K562 (cell line): ENCODE measurements at regions not wholly inside any gene's neighbourhood (a gene's known extent, or its start where the extent isn't known, plus 50 kb on each side); places are given as distances from the start of the nearest gene placed in this dataset.

Source experiments
- ATAC-seq: fragments of 200-7000 bp; cut with Tn5 transposase; 3 replicates; pipeline ENCODE4 v1.9.1; 2020; ENCODE audit warnings: moderate library complexity
- BruUV-seq: library from RNA; stranded (reverse); fragments of 400-500 nt; replicated peaks from 2 replicates; lab custom pipeline; 2021; lab: Mats Ljungman, UMichigan
- CTCF ChIA-PET: fragments of 300-600 bp; formaldehyde crosslinking; extraction: SDS; loops from one replicate; lab custom pipeline; 2021; ENCODE audit warnings: low intra/inter-chr PET ratio; lab: Yijun Ruan, JAX
- POLR2A ChIA-PET: fragments of 300-600, 350-650 bp; sonication (Branson Sonifier 250); formaldehyde crosslinking; extraction: SDS; loops from one replicate; lab custom pipeline; 2021; ENCODE audit warnings: antibody characterized with exemption, inconsistent platforms; lab: Yijun Ruan, JAX
- DNase-seq, 4 experiments: peaks; one replicate each; pipeline versions ENCODE4 v3.0.0 to v3.0.0-alpha.2; 2011 to 2018; ENCODE audit warnings: low spot score in 3 of 4, mixed read lengths in 3 of 4; ENCODE audit errors: extremely low read depth in 1 of 4
- FAIRE-seq: peaks from 2 replicates; lab custom pipeline; 2011; peaks lifted over from hg19 to GRCh38; lab: Jason Lieb, UNC
- H2AFZ ChIP-seq: 2 replicates; pipeline ENCODE4 v1.6.0; 2011; ENCODE audit warnings: low read depth, low read length, control low read depth, inconsistent platforms
- H3K27ac ChIP-seq: fragments of 200-600 bp; 3 replicates; pipeline ENCODE4 v1.8.0; 2011; ENCODE audit warnings: low read depth, mild to moderate bottlenecking, control low read depth, inconsistent platforms, low read length, moderate library complexity, mixed read lengths; ENCODE audit errors: extremely low read depth
- H3K27me3 ChIP-seq, 2 experiments: fragments of 300-600 bp in 1 of 2; 2 replicates in 1 of 2; 3 replicates in 1 of 2; pipeline versions ENCODE4 v1.6.0 to v1.8.0; 2011; ENCODE audit warnings: inconsistent platforms in 2 of 2, low read length in 2 of 2, mild to moderate bottlenecking in 1 of 2, mixed read lengths in 1 of 2, moderate library complexity in 1 of 2; ENCODE audit not compliant: control insufficient read depth in 2 of 2, insufficient read depth in 2 of 2
- H3K36me3 ChIP-seq: fragments of 300-600 bp; 3 replicates; pipeline ENCODE4 v1.8.0; 2011; ENCODE audit warnings: mild to moderate bottlenecking, low read length, inconsistent platforms; ENCODE audit not compliant: control insufficient read depth, insufficient read depth
- H3K4me1 ChIP-seq, 2 experiments: fragments of 200-600 bp in 1 of 2; replicated peaks in 1 of 2; 2 replicates in 1 of 2; 3 replicates in 1 of 2; pipeline versions ENCODE4 v1.5.1 to v1.8.0; 2011; ENCODE audit warnings: inconsistent platforms in 2 of 2, low read length in 2 of 2, mild to moderate bottlenecking in 1 of 2, mixed read lengths in 1 of 2, moderate library complexity in 1 of 2; ENCODE audit not compliant: control insufficient read depth in 2 of 2, insufficient read depth in 2 of 2
- H3K4me2 ChIP-seq: 2 replicates; pipeline ENCODE4 v1.6.1; 2011; ENCODE audit warnings: low read length, control low read depth, inconsistent platforms, mixed read lengths; ENCODE audit not compliant: insufficient read depth
- H3K4me3 ChIP-seq: fragments of 200-600 bp; sonication (generic), shearing (Covaris generic); 2 replicates; pipeline ENCODE4 v1.5.1; 2016; ENCODE audit warnings: control low read depth, inconsistent platforms
- H3K79me2 ChIP-seq: fragments of 200-600 bp; 3 replicates; pipeline ENCODE4 v1.8.0; 2011; ENCODE audit warnings: low read length, inconsistent platforms; ENCODE audit not compliant: control insufficient read depth, insufficient read depth
- H3K9ac ChIP-seq, 2 experiments: 2 replicates each; pipeline versions ENCODE4 v1.6.0 to v1.6.1; 2011; ENCODE audit warnings: low read depth in 2 of 2, low read length in 2 of 2, control low read depth in 1 of 2, inconsistent platforms in 1 of 2, mild to moderate bottlenecking in 1 of 2, mixed read lengths in 1 of 2; ENCODE audit not compliant: insufficient read depth in 1 of 2
- H3K9me1 ChIP-seq: one replicate; pipeline ENCODE4 v1.6.0; 2011; ENCODE audit warnings: inconsistent platforms, mild to moderate bottlenecking, low read length, moderate library complexity; ENCODE audit not compliant: control insufficient read depth, insufficient read depth
- H3K9me3 ChIP-seq: replicated peaks from 2 replicates; pipeline ENCODE4 v1.5.1; 2011; ENCODE audit warnings: low read depth, low read length, inconsistent platforms; ENCODE audit not compliant: control insufficient read depth, insufficient read depth
- H4K20me1 ChIP-seq: replicated peaks from 2 replicates; pipeline ENCODE4 v1.6.1; 2011; ENCODE audit warnings: low read length, inconsistent platforms, mixed read lengths; ENCODE audit not compliant: control insufficient read depth, insufficient read depth
- ARHGAP35 ChIP-seq: fragments of 450-650 bp; IDR thresholded peaks from 2 replicates; pipeline ENCODE4 v1.6.1; 2018; ENCODE audit not compliant: partially characterized antibody
- NCOA2 ChIP-seq, 2 experiments: fragments of 450-650 bp; IDR thresholded peaks; 2 replicates each; pipeline ENCODE4 v1.6.1; 2018; ENCODE audit warnings: mild to moderate bottlenecking in 2 of 2, moderate library complexity in 1 of 2; ENCODE audit not compliant: partially characterized antibody in 2 of 2
- YY1 ChIP-seq, 3 experiments: IDR thresholded peaks; 2 replicates each; pipeline ENCODE4 v1.6.1; 2011; ENCODE audit warnings: low read length in 2 of 3, mild to moderate bottlenecking in 2 of 3, moderate library complexity in 2 of 3, borderline replicate concordance in 1 of 3, control low read depth in 1 of 3, low read depth in 1 of 3; ENCODE audit not compliant: insufficient read depth in 3 of 3, insufficient replicate concordance in 2 of 3, control insufficient read depth in 1 of 3, insufficient read length in 1 of 3; ENCODE audit errors: extremely low read depth in 1 of 3
- ZNF41 ChIP-seq: fragments of 250-450 bp; sonication (Bioruptor Pico); conservative IDR thresholded peaks from 2 replicates; pipeline ENCODE4 v1.4.0; 2020; ENCODE audit warnings: mild to moderate bottlenecking
- ZNF609 ChIP-seq: sonication (generic); formaldehyde crosslinking; IDR thresholded peaks from 2 replicates; pipeline ENCODE4 v1.8.1; 2023; ENCODE audit warnings: missing genetic modification reagents, mild to moderate bottlenecking, borderline replicate concordance
- in situ Hi-C: fragments of 300-500 bp; cut with MboI; formaldehyde crosslinking; loops from 4 replicates; pipeline ENCODE4 v1.15.0; 2018; ENCODE audit warnings: inconsistent platforms, mixed read lengths
- intact Hi-C: fragments of 100-400 bp; cut with micrococcal nuclease; formaldehyde crosslinking; loops from 2 replicates; pipeline ENCODE4 v1.14.2; 2022
- TF ChIP-seq, protein P1 (sequence below): fragments of 450-650 bp; IDR thresholded peaks from 2 replicates; pipeline ENCODE4 v1.6.1; 2017; ENCODE audit warnings: mild to moderate bottlenecking, moderate library complexity

DNA sequence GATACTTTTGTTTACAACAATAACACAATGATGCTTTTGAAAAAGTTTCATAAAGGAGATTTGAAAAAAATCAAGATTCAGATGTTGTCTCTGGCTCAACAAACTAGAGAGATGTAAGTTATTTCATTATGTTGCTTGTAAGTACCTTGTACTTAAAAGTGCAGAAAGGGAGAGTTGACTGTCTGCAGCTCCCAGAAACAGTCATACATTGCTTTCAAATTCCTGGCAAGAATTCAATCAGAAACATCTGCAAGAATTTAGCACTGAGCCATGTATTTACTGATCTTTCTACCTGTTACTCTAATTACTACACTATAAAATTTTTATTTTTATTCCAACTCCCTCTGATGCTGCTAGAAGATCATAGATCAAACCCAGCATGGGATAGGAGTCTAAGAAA lies 1261.3 kb upstream of the SPRY2 start:
- BruUV-seq = no TSS peak
- Histone ChIP-seq H2AFZ (no peak overlapping the region), H3K9me3 (no peaks in the 10 kb centered on the region), H3K79me2 (no peaks in the 10 kb centered on the region), H3K27ac (no peak overlapping the region), H3K9me1 (no peaks in the 10 kb centered on the region), H3K4me3 (no peak overlapping the region), H3K27me3 (no peaks in the 10 kb centered on the region), H3K9ac (no peak overlapping the region), H3K4me2 (no peak overlapping the region), H3K4me1 (no peaks in the 10 kb centered on the region), H4K20me1 (no peaks in the 10 kb centered on the region), H3K36me3 (no peaks in the 10 kb centered on the region)
- TF ChIP-seq ZNF41 (CRISPR knock-in tag) = no peak
- TF ChIP-seq, protein P1, sequence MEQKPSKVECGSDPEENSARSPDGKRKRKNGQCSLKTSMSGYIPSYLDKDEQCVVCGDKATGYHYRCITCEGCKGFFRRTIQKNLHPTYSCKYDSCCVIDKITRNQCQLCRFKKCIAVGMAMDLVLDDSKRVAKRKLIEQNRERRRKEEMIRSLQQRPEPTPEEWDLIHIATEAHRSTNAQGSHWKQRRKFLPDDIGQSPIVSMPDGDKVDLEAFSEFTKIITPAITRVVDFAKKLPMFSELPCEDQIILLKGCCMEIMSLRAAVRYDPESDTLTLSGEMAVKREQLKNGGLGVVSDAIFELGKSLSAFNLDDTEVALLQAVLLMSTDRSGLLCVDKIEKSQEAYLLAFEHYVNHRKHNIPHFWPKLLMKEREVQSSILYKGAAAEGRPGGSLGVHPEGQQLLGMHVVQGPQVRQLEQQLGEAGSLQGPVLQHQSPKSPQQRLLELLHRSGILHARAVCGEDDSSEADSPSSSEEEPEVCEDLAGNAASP = no peak
- TF ChIP-seq ZNF609 (CRISPR knock-in tag) = no peak
- TF ChIP-seq ARHGAP35 = no peak
- TF ChIP-seq NCOA2 (IDR thresholded peaks at IDR 0.05; ENCODE audit: partially characterized antibody in 2 of 2) = no peak
- TF ChIP-seq YY1 (IDR thresholded peaks at IDR 0.05; ENCODE audit: borderline replicate concordance in 1 of 3, control insufficient read depth in 1 of 3, extremely low read depth in 1 of 3, insufficient read depth in 3 of 3, insufficient read length in 1 of 3, insufficient replicate concordance in 2 of 3, low read depth in 1 of 3, low read length in 2 of 3) = no peak
- ATAC-seq = no peak
- in situ Hi-C loops = no loop called here
- no peak for DNase-seq
- intact Hi-C loops = no loop called here
- ChIA-PET CTCF (no interaction called here), POLR2A (no interaction called here)
- FAIRE-seq = no peak
